Nucleus accumbens (tissue), 56 donors: ENCODE measurements at regions not wholly inside any gene's neighbourhood (a gene's known extent, or its start where the extent isn't known, plus 50 kb on each side); places are given as distances from the start of the nearest gene placed in this dataset.

ENCODE experiments used
- DNase-seq, 56 donors: peaks; one replicate each; lab custom pipeline; 2025; lab: John Stamatoyannopoulos, UW

DNA sequence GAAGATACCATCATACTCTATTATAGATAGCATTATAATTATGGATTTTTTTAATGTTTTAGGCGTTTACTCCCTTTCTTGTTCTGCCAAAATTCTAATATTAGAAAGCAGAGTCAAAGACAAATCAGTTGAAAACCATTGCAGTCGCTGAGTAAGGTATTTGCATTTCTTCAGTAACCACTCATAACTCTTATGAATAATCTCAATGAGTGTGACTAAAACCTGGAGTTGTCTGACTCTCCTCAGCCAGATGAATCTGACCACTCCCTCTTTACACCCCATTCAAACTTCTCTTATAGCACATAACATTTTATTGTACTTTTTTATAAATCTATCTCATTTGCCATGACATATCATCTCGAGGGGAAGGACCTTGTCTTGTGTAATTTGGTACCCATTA lies 1006.5 kb downstream of the DIAPH3 start:
- no peak for DNase-seq

- DNase-seq: no peak
These were observed 997.6 kb downstream of the DIAPH3 start for GRCh38 chr13:59166174-59166573.

DNA sequence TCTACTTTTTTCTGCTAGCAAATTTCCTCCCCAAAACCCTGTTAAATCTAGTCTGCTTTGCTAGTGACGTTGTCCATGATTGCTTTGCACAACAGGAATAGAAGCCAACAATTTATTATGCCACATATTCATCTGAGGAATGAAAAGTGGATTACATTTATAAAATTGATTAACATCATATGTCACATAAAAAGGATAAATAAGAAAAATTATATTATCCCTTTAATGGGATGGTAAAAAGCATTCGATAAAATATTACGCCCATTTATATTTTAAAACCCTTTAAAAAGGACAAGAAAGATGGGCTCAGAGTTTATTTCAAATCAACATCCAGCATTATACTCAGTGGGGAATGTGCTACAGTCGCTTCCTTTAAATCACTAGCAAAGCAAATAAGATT lies 991.7 kb downstream of the DIAPH3 start:
- no peak for DNase-seq

DNA sequence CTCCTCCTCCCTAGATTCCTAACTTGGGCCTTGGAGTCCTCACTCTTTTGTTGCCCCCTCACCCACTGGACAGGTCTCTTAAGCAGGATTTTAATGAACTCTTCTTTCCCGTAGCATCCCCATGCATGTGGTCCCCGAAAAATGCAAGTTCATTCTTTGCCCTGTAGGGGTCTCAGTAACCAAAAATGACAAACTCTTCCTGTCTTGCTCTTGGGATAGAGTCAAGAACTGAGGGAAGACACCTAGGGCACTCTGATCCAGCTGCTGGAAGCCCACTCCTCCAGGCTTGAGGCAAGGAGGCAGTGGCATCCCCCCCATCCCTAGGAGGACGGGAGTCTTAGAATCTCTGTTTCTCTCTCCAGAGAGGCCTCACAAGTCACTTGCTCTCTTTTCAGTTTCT lies 987.0 kb downstream of the DIAPH3 start:
- DNase-seq: no peak

DNA sequence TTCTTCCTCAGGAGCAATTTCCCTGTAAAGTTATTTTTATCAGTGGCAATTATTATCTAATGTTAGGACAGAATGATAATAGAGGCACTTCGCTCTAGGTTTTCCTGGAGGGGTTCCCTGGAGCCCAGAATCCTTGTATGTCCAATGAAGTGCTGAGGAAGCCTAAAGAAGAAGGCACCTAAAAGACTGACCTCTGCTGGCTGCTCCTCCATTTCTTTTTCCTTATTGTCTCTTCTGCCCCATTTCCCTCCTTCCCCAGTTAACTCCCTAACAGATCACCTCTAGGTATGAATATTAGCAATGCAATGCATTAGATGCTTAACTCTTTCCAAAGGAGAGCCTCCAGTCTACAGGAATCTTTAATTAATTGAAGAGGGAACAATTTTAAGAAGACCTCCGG lies 985.4 kb downstream of the DIAPH3 start:
- no peak for DNase-seq

- DNase-seq: no peak
These were observed 981.5 kb downstream of the DIAPH3 start for GRCh38 chr13:59182241-59182640.

DNA sequence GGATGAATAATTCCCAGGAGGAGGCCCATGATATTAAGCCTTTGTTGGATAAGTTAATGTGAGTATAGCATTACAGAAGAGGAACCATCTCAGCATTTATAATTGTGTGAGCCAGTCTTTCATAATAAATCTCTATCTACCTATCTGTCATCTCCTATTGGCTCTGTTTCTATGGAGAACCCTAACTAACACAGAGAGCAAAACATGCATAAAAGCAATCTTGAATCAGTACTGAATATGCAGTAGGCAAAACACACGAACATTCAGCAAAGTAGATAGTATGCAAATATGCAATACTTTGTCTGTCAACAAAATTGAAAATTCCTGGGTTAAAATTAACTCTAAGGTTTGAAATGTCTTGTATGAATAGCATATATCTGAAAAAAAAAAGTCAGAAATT lies 966.3 kb downstream of the DIAPH3 start:
- no peak for DNase-seq

DNA sequence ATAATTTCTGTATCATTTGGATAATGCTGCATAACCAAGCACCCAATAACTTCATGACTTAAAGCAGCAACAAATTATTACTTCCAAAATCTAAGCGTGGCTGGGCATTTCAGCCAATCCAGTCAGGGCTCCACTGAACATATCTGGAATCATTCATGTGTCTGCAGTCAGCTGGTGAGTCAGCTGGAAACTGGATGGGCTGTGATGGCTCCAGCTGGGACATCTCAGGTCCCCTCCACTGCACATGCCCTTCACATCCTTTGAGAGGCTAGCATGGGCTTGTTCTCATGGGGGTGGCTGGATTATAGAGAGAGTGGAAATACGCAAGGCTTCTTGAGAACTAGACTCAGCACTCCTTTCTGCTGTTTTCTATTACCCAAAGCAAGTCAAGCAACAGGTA lies 961.9 kb downstream of the DIAPH3 start:
- no peak for DNase-seq

- no peak for DNase-seq
These were observed 959.9 kb downstream of the DIAPH3 start for GRCh38 chr13:59203855-59204254.

DNA sequence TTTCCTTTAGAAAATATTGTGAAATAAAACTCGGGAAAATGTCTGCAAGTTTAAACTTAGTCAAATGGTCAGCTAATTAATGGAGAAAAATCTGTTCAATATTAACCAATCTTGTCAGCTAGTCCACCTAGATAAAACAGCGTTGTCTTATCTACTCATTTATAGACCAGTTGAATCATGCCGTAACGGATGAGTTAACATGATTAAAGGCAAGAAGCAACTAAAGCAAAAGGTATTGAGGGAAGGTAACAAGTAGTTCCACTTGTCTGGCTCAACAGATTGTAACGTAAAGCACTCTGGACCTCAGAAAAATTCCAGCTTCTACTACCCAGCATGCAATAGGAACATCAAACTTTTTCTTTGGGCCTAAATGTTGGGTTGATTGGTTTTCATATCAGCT lies 958.2 kb downstream of the DIAPH3 start:
- no peak for DNase-seq

- DNase-seq: no peak
These were observed 955.1 kb downstream of the DIAPH3 start for GRCh38 chr13:59208405-59209195.

DNA sequence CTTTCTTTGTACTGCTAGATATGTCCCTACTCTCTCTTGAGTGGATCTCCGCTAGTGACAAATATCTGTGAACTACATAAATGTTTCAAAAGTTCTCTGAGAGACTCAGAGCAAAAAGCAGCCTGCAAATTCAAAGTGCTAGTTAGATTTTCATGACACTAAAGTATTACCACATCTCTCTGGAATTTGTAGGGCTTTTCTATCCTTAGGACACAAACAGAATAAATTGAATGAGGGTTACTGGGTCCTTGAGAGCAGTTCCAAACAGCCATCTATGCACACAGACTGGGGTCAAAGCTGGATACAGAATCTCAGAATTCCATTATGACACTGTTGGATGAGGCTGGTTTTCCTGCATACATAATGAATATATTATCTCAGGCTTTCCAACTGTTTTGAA lies 953.2 kb downstream of the DIAPH3 start:
- DNase-seq: no peak

- DNase-seq: no peak
These were observed 952.1 kb downstream of the DIAPH3 start for GRCh38 chr13:59211606-59212005.

GRCh38 chr13:59229401-59229800 lies 934.3 kb downstream of the DIAPH3 start:
- no peak for DNase-seq

DNA sequence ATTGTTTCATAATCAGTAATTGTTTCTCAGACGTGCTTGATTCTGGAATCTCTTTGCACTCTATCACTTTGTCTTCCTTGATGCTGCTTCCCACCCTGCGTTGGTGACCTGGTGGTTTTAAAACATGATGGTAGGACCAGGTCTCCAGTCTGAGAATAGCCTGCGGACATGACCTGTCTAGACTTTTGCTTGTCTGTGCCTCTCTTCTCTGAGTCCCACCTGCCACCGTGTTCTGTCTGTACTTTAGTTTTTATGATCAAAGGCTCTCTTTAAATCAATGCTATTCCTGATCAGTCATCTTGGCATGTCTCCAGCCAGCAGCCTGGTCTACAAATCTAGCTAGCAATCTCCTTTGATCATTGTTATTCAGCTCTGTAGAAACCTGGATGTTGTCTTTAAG lies 933.9 kb downstream of the DIAPH3 start:
- DNase-seq: no peak

- no peak for DNase-seq
These were observed 933.1 kb downstream of the DIAPH3 start for GRCh38 chr13:59230484-59231264.

DNA sequence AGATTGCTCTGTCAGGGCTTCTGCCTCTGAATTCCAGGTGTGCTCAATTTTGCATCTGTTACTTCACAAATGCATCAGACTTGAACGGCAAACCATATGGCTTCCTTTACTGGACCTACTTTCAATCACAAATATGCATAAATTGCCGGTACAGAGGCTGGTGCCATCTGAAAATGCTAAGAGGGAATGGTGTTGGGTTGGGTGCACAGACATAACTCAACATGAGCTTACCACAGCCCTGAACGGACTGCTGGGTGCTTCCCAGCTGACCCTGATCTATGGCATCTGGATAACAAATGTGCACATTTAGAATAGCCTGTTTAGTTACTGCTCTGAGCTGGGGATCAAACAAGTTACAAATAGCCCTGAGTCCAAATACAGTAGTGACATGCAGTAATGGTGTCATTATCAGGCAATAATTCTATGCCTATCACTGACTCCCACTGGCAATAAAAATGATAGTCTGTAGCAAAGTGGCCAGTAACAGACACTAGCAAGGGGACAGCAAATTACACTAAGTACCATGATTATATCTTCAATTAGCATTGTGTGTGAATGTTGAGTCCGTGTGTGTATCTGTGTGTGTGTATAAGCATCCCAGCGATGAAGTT lies 927.3 kb downstream of the DIAPH3 start:
- DNase-seq: no peak

DNA sequence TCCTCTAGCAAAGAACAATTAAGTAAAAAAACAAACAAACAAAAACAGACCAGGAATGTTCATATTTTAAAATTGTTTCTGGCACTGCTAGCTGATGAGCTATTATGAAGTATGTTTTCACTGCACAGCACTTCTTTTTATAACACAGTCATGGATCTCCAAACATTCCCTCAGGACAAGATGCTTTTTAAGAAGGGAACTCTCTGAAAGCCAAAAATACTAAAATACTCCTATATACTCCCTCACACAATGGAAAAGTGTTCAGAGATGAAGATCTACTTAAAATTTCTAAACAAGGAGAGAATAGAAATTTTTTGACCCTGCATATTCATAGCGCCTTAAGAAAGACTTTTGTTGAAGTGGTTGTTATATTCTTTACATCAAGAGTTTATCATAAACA lies 926.8 kb downstream of the DIAPH3 start:
- no peak for DNase-seq

- DNase-seq: peak in 28 of 56 donors; percentile 1 to 65 (median 10)
These were observed 916.6 kb downstream of the DIAPH3 start for GRCh38 chr13:59247171-59247570.

DNA sequence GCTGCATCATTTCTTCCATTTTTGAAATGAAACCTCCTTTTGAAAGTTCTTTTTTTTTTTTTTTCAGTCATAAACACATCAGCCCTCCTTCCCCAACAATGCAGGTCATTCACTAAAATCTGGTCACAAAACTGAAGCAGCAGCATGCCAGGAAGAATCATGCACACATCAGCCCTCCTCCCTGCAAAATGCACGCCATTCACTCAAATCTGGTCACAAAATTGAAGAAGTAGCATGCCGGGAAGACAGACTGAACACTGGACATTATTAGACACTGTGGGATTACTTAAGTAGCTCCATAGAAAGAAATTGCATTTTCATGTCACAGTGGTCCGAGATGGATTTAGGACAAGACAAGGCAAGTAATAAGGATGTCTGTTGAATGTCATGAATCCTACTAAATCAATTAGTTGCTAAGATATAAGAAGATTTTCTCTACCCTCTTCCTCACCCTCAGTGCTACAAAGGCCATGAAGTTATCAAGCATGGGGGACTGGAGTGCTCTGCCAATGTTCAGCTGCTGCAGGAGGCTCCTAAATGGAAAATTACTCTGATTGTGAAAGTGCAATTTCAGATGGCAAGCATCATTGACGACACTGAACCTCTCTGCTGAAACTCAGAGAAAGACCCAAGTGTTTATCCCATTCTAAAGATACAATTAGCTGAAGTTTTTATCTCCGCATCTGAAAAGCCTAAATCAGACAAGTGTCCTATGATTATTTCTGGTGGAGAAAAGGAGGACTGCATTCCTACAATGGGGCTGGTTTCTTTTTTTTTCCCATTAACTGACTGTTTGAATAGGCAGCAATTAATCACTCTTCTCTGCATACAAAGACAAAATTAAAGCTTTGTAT lies 913.2 kb downstream of the DIAPH3 start:
- peak in 3 of 56 donors; percentile 4 to 8 (median 5) for DNase-seq
